OCI-LY1 (cell line): ENCODE measurements at regions not wholly inside any gene's neighbourhood (a gene's known extent, or its start where the extent isn't known, plus 50 kb on each side); places are given as distances from the start of the nearest gene placed in this dataset.

Source experiments
- CTCF ChIP-seq: fragments of 200-600 bp; sonication (generic), shearing (Covaris generic); IDR thresholded peaks from 2 replicates; pipeline ENCODE4 v1.5.1; 2017; ENCODE audit warnings: mild to moderate bottlenecking, antibody characterized with exemption, low read length, moderate library complexity, mixed read lengths
- EZH2 ChIP-seq: fragments of 200-600 bp; sonication (generic), shearing (Covaris generic); IDR thresholded peaks from 2 replicates; pipeline ENCODE4 v1.8.0; 2017; ENCODE audit warnings: borderline replicate concordance, mixed run types, mild to moderate bottlenecking, antibody characterized with exemption, low read length, moderate library complexity, mixed read lengths

- TF ChIP-seq CTCF (no peak), EZH2 (no peak)
Measured at GRCh38 chr2:188117706-188118105, 174.0 kb upstream of the GULP1 start.
